Osteoblast (primary cell): ENCODE measurements at regions not wholly inside any gene's neighbourhood (a gene's known extent, or its start where the extent isn't known, plus 50 kb on each side); places are given as distances from the start of the nearest gene placed in this dataset.

Source experiments
- DNase-seq: peaks from one replicate; pipeline ENCODE4 v3.0.0; 2011; ENCODE audit warnings: low spot score, mixed read lengths; ENCODE audit not compliant: insufficient read length; ENCODE audit errors: missing footprints
- H2AFZ ChIP-seq: 2 replicates; pipeline ENCODE4 v1.6.0; 2011; ENCODE audit warnings: mild to moderate bottlenecking, low read length
- H3K27ac ChIP-seq: 2 replicates; pipeline ENCODE4 v1.5.1; 2011; ENCODE audit warnings: mild to moderate bottlenecking, low read depth, low read length, moderate library complexity
- H3K27me3 ChIP-seq: 2 replicates; pipeline ENCODE4 v1.6.0; 2012; ENCODE audit warnings: mild to moderate bottlenecking, control low read depth, inconsistent platforms, low read length, moderate library complexity; ENCODE audit not compliant: insufficient read depth
- H3K36me3 ChIP-seq: 2 replicates; pipeline ENCODE4 v1.5.1; 2011; ENCODE audit warnings: mild to moderate bottlenecking, low read length, control low read depth, moderate library complexity; ENCODE audit not compliant: insufficient read depth
- H3K4me1 ChIP-seq: 2 replicates; pipeline ENCODE4 v1.5.1; 2011; ENCODE audit warnings: mild to moderate bottlenecking, low read length, control low read depth, moderate library complexity; ENCODE audit not compliant: insufficient read depth
- H3K4me2 ChIP-seq: 2 replicates; pipeline ENCODE4 v1.6.0; 2011; ENCODE audit warnings: mild to moderate bottlenecking, low read length; ENCODE audit not compliant: insufficient read depth
- H3K4me3 ChIP-seq: fragments of 200-600 bp; sonication (generic); 3 replicates; pipeline ENCODE4 v1.5.1; 2012; ENCODE audit warnings: mild to moderate bottlenecking, low read length, inconsistent platforms; ENCODE audit not compliant: insufficient read depth
- H3K79me2 ChIP-seq: 2 replicates; pipeline ENCODE4 v1.6.0; 2012; ENCODE audit warnings: mild to moderate bottlenecking, low read length, control low read depth, inconsistent platforms; ENCODE audit not compliant: insufficient read depth
- H3K9me3 ChIP-seq: 2 replicates; pipeline ENCODE4 v1.5.1; 2011; ENCODE audit warnings: low read depth, low read length, control low read depth
- H4K20me1 ChIP-seq: 2 replicates; pipeline ENCODE4 v1.6.0; 2012; ENCODE audit warnings: mild to moderate bottlenecking, low read length, control low read depth; ENCODE audit not compliant: insufficient read depth
- TF ChIP-seq, protein P1 (sequence below): IDR thresholded peaks from 2 replicates; pipeline ENCODE4 v1.5.1; 2011; ENCODE audit warnings: mild to moderate bottlenecking, low read depth, low read length, moderate library complexity; ENCODE audit errors: extremely low read depth

- no peak for DNase-seq
- no peaks in the 10 kb centered on the region for H3K36me3 ChIP-seq
These were observed 217.5 kb upstream of the ACTBL2 start for GRCh38 chr5:57700072-57700471.

GRCh38 chr5:57698802-57699201, 216.2 kb upstream of the ACTBL2 start:
- H4K20me1 ChIP-seq, result no peaks in the 10 kb centered on the region
- H3K4me1 ChIP-seq, result peaks cover 8% of the 10 kb centered on the region
- no peaks in the 10 kb centered on the region for H3K36me3 ChIP-seq
- H3K79me2 ChIP-seq, result no peaks in the 10 kb centered on the region
- H3K9me3 ChIP-seq, result no peaks in the 10 kb centered on the region
- no peak overlapping the region for H2AFZ ChIP-seq
- TF ChIP-seq, protein P1, sequence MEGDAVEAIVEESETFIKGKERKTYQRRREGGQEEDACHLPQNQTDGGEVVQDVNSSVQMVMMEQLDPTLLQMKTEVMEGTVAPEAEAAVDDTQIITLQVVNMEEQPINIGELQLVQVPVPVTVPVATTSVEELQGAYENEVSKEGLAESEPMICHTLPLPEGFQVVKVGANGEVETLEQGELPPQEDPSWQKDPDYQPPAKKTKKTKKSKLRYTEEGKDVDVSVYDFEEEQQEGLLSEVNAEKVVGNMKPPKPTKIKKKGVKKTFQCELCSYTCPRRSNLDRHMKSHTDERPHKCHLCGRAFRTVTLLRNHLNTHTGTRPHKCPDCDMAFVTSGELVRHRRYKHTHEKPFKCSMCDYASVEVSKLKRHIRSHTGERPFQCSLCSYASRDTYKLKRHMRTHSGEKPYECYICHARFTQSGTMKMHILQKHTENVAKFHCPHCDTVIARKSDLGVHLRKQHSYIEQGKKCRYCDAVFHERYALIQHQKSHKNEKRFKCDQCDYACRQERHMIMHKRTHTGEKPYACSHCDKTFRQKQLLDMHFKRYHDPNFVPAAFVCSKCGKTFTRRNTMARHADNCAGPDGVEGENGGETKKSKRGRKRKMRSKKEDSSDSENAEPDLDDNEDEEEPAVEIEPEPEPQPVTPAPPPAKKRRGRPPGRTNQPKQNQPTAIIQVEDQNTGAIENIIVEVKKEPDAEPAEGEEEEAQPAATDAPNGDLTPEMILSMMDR, result no peak
- no peak overlapping the region for H3K4me3 ChIP-seq
- H3K27ac ChIP-seq, result no peak overlapping the region
- no peaks in the 10 kb centered on the region for H3K27me3 ChIP-seq
- DNase-seq, result no peak
- no peak overlapping the region for H3K4me2 ChIP-seq

More at GRCh38 chr5:57700072-57700471, 217.5 kb upstream of the ACTBL2 start:
- Histone ChIP-seq H3K9me3 (no peaks in the 10 kb centered on the region), H4K20me1 (no peaks in the 10 kb centered on the region), H3K4me3 (no peak overlapping the region), H3K79me2 (no peaks in the 10 kb centered on the region), H3K4me2 (no peak overlapping the region), H3K27me3 (no peaks in the 10 kb centered on the region), H3K27ac (no peak overlapping the region), H3K4me1 (peaks cover 5% of the 10 kb centered on the region), H2AFZ (no peak overlapping the region)
- TF ChIP-seq, protein P1, result no peak

DNA sequence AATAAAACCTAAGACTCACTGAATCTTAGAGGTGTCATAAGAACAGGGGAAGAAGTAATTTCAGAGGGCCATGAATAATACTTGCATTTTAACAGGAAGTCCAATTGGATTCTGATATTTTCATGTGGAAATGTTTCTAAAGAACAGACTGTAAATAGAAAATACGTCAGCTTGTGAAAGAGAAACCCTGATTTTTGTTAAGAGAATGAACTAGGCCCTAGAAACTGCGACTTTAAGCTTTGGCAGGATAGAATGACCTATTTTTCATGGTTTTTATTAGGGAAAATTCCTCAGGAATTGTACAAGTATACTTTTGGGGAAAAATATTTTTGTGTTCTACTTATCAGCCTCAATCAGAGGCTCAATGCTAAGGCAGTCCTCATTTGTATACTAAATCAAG, 215.5 kb upstream of the ACTBL2 start:
- H3K9me3 ChIP-seq, result no peaks in the 10 kb centered on the region
- H3K27me3 ChIP-seq, result no peaks in the 10 kb centered on the region
- no peaks in the 10 kb centered on the region for H4K20me1 ChIP-seq
- H3K27ac ChIP-seq, result no peak overlapping the region
- H3K4me3 ChIP-seq, result no peak overlapping the region
- no peak for DNase-seq
- H3K4me1 ChIP-seq, result peaks cover 15% of the 10 kb centered on the region
- no peaks in the 10 kb centered on the region for H3K79me2 ChIP-seq
- TF ChIP-seq, protein P1, result no peak
- no peaks in the 10 kb centered on the region for H3K36me3 ChIP-seq
- no peak overlapping the region for H2AFZ ChIP-seq
- H3K4me2 ChIP-seq, result no peak overlapping the region

GRCh38 chr5:57696825-57697570, 214.4 kb upstream of the ACTBL2 start:
- Histone ChIP-seq H3K27me3 (no peaks in the 10 kb centered on the region), H3K4me1 (peaks cover 22% of the 10 kb centered on the region), H4K20me1 (no peaks in the 10 kb centered on the region), H3K9me3 (no peaks in the 10 kb centered on the region), H3K79me2 (no peaks in the 10 kb centered on the region), H2AFZ (peak overlapping the region; percentile 21), H3K36me3 (no peaks in the 10 kb centered on the region), H3K4me3 (no peak overlapping the region), H3K4me2 (no peak overlapping the region), H3K27ac (no peak overlapping the region)
- TF ChIP-seq, protein P1, result no peak
- no peak for DNase-seq
